HL-60 (cell line): ENCODE measurements at regions not wholly inside any gene's neighbourhood (a gene's known extent, or its start where the extent isn't known, plus 50 kb on each side); places are given as distances from the start of the nearest gene placed in this dataset.

Source experiments
- DNase-seq, 2 experiments: peaks; one replicate each; pipeline ENCODE4 v3.0.0-alpha.2; 2010 to 2020; ENCODE audit warnings: low read depth in 1 of 2, low spot score in 1 of 2
- H3K27ac ChIP-seq: fragments of 250-450 bp; sonication (Bioruptor Pico); replicated peaks from 2 replicates; pipeline ENCODE4 v1.5.1; 2020; ENCODE audit warnings: mild to moderate bottlenecking, moderate library complexity
- H3K27me3 ChIP-seq: fragments of 250-450 bp; sonication (Bioruptor Pico); 2 replicates; pipeline ENCODE4 v1.5.1; 2021; ENCODE audit warnings: mild to moderate bottlenecking, moderate library complexity; ENCODE audit not compliant: insufficient read depth, poor library complexity, severe bottlenecking
- H3K4me3 ChIP-seq: replicated peaks from 2 replicates; pipeline ENCODE4 v1.5.1; 2011; ENCODE audit warnings: mild to moderate bottlenecking, control low read depth, low read length; ENCODE audit not compliant: insufficient read depth
- GABPA ChIP-seq: IDR thresholded peaks from 2 replicates; pipeline ENCODE4 v1.6.1; 2012; ENCODE audit warnings: low read depth
- POLR2AphosphoS5 ChIP-seq: IDR thresholded peaks from 2 replicates; pipeline ENCODE4 v1.6.1; 2012; ENCODE audit warnings: low read depth
- SPI1 ChIP-seq: IDR thresholded peaks from 2 replicates; pipeline ENCODE4 v1.6.1; 2012; ENCODE audit warnings: low read depth, mild to moderate bottlenecking, borderline replicate concordance
- TF ChIP-seq, protein P1 (sequence below): IDR thresholded peaks from one replicate; pipeline ENCODE4 v1.5.1; 2011; ENCODE audit warnings: low read length, control low read depth, inconsistent platforms; ENCODE audit not compliant: insufficient read depth
- TF ChIP-seq, protein P2 (sequence below): IDR thresholded peaks from 2 replicates; pipeline ENCODE4 v1.6.1; 2012; ENCODE audit warnings: low read depth; ENCODE audit not compliant: insufficient replicate concordance

DNA sequence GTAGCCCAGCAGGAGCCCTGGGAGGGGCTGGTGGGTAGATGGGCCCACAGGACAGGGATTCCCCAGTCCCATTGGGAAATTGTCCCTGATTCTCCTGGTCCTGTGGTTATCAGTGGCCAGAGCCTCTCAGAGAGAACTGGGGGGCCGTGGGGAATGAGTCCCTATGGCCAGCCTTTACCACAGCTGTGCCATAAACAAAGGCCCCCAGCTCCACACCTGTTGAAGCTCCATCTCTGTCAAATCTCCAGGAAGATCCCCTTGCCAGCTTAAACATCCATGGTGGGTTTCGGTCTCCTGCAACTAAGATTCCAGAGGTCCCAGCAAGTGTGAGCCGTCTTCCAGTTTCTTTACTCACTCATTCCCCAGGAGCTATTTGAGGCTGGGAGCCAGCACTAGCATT, 897.1 kb downstream of the LRRTM4 start:
- Histone ChIP-seq H3K27ac (no peak overlapping the region), H3K27me3 (no peaks in the 10 kb centered on the region), H3K4me3 (no peak overlapping the region)
- DNase-seq: no peak
- no peak for TF ChIP-seq GABPA

- H3K27ac ChIP-seq: no peak overlapping the region
- DNase-seq: no peak
- TF ChIP-seq, protein P1, sequence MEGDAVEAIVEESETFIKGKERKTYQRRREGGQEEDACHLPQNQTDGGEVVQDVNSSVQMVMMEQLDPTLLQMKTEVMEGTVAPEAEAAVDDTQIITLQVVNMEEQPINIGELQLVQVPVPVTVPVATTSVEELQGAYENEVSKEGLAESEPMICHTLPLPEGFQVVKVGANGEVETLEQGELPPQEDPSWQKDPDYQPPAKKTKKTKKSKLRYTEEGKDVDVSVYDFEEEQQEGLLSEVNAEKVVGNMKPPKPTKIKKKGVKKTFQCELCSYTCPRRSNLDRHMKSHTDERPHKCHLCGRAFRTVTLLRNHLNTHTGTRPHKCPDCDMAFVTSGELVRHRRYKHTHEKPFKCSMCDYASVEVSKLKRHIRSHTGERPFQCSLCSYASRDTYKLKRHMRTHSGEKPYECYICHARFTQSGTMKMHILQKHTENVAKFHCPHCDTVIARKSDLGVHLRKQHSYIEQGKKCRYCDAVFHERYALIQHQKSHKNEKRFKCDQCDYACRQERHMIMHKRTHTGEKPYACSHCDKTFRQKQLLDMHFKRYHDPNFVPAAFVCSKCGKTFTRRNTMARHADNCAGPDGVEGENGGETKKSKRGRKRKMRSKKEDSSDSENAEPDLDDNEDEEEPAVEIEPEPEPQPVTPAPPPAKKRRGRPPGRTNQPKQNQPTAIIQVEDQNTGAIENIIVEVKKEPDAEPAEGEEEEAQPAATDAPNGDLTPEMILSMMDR: no peak
- TF ChIP-seq SPI1 (no peak), GABPA (no peak), POLR2AphosphoS5 (no peak)
- TF ChIP-seq, protein P2, sequence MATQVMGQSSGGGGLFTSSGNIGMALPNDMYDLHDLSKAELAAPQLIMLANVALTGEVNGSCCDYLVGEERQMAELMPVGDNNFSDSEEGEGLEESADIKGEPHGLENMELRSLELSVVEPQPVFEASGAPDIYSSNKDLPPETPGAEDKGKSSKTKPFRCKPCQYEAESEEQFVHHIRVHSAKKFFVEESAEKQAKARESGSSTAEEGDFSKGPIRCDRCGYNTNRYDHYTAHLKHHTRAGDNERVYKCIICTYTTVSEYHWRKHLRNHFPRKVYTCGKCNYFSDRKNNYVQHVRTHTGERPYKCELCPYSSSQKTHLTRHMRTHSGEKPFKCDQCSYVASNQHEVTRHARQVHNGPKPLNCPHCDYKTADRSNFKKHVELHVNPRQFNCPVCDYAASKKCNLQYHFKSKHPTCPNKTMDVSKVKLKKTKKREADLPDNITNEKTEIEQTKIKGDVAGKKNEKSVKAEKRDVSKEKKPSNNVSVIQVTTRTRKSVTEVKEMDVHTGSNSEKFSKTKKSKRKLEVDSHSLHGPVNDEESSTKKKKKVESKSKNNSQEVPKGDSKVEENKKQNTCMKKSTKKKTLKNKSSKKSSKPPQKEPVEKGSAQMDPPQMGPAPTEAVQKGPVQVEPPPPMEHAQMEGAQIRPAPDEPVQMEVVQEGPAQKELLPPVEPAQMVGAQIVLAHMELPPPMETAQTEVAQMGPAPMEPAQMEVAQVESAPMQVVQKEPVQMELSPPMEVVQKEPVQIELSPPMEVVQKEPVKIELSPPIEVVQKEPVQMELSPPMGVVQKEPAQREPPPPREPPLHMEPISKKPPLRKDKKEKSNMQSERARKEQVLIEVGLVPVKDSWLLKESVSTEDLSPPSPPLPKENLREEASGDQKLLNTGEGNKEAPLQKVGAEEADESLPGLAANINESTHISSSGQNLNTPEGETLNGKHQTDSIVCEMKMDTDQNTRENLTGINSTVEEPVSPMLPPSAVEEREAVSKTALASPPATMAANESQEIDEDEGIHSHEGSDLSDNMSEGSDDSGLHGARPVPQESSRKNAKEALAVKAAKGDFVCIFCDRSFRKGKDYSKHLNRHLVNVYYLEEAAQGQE: no peak
- no peaks in the 10 kb centered on the region for H3K27me3 ChIP-seq
- no peak overlapping the region for H3K4me3 ChIP-seq
These were observed 902.6 kb upstream of the GCFC2 start for GRCh38 chr2:76613330-76613729.

DNA sequence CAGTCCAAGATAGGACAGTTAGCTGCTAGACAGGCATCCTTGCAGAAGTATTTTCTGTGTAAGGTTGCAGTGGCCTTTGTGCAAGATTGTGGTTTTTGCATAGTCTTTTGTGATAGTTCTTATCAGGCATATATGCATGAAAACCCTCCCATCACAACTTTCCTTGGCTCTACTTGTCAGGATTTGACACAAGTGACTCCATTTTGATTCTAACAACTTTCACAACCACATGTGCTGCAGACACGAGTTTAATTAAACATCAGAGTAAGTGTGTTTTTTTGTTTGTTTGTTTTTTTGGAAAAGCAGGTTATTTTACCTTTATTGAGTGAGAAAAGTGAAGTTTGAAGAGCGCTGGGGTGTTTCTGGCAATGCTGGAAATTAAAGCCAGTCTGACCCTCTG, 902.0 kb upstream of the GCFC2 start:
- DNase-seq: no peak
- no peak overlapping the region for H3K4me3 ChIP-seq
- H3K27me3 ChIP-seq: no peaks in the 10 kb centered on the region
- H3K27ac ChIP-seq: no peak overlapping the region
- TF ChIP-seq, protein P2: no peak
- TF ChIP-seq POLR2AphosphoS5 (no peak), SPI1 (no peak), GABPA (no peak)
- TF ChIP-seq, protein P1: no peak

DNA sequence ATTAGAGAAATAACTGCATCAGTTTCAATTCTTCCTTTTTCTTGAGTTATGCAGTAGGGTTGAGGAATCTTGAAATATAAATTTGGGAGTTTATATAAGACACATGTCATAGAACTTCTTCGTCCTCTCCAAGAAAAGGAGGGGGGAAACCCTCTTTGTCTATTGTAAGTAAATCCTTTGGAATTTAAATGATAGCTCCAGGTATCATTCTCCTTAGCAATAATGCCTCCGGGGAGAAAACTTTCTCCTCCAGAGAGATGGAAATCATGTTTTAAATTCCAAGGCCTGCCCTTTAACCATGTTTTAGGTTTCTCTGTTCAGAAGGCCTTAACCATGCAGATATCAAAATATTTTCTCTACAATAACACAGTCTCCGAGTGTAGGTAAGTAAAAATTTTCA, 899.7 kb upstream of the GCFC2 start:
- TF ChIP-seq, protein P1: no peak
- TF ChIP-seq, protein P2: no peak
- TF ChIP-seq SPI1: no peak
- TF ChIP-seq GABPA: no peak
- TF ChIP-seq POLR2AphosphoS5: no peak
- DNase-seq: no peak
- H3K27ac ChIP-seq: no peak overlapping the region

More for the DNA sequence above, 899.7 kb upstream of the GCFC2 start:
- H3K4me3 ChIP-seq: no peak overlapping the region
- H3K27me3 ChIP-seq: no peaks in the 10 kb centered on the region
